HUDEP-2 (cell line): ENCODE measurements at regions not wholly inside any gene's neighbourhood (a gene's known extent, or its start where the extent isn't known, plus 50 kb on each side); places are given as distances from the start of the nearest gene placed in this dataset.
A peak's percentile ranks its signal among the peaks of the same experiment; 100 is the strongest.
"Not testable (repeated sequence)": the region's sequence is repeated elsewhere in the genome, so short reads cannot be mapped to it uniquely, and the experiment has no call there.

ENCODE experiments used
- DNase-seq, 76 experiments: peaks; one replicate each; lab custom pipeline; 2025; ENCODE audit not compliant: unreplicated experiment in 76 of 76; lab: John Stamatoyannopoulos, UW

DNA sequence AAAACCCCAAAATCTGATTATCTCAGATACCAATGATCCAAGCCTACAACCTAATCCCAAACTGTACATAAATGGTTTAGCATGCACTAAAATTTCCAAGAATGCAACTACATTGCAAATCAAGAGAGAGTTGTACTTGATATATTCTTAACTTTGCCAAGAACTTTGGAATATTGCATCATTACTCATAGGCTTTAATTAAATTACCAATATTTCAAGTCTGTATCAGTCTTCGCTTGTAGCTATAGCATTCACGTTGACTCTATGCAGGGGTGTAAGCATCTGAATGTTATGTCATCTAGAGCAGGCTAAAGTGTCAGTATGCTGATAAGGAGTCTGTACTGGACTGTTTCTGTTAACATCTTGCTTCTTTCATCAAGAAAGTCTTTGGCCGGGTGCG lies 56.3 kb downstream of the FOXI3 start:
- DNase-seq, result no peak

DNA sequence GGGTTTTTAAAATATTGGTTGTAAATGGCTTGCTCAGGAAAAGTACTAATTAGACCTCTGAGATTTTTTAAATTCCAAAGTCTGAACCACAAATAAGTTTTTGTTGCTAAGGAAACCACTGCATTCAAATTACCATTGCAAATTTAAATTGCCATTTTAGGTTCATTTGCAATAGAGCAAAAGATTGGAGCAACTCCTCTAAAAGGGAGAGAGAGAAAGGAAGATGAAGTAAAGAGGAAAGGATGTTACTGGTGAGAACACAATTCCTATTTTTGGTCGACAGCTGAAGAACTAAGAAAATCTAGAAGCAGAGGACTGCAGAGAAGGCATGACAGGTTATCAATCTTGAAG lies 74.9 kb downstream of the FOXI3 start:
- no peak for DNase-seq

DNA sequence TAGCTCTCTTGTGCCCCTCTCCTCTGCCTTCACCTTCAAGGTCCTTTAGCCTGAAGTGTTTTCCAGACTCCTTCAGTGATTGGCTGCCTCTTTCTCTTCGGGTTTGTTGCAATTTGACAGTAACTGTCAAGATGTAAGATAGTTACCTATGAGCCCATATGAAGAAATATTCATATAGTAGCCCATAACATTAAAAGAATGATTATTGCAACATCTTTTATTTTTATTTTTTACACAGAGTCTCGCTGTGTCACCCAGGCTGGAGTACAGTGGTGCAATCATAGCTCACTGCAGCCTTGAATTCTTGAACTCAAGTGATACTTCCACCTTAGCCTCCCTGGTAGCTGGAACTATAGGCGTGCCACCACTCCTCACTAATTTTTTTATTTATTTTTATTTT lies 80.5 kb downstream of the FOXI3 start:
- no peak for DNase-seq

DNA sequence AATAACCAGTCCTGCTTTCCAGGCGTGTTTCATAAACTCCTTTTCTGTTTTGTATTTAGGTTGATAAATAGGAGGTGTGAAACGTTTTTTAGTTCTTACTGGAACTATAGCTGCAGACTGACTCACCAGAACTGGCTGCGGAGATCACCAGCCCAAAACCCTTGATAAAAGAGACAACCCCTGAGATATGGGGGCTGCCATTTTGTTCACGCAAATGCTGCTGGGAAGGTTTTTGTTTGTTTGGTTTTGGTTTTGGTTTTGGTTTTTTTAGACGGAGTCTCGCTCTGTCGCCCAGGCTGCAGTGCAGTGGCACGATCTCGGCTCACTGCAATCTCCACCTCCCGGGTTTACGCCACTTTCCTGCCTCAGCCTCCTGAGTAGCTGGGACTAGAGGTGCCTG lies 87.1 kb downstream of the FOXI3 start:
- DNase-seq, result not testable (repeated sequence)

DNA sequence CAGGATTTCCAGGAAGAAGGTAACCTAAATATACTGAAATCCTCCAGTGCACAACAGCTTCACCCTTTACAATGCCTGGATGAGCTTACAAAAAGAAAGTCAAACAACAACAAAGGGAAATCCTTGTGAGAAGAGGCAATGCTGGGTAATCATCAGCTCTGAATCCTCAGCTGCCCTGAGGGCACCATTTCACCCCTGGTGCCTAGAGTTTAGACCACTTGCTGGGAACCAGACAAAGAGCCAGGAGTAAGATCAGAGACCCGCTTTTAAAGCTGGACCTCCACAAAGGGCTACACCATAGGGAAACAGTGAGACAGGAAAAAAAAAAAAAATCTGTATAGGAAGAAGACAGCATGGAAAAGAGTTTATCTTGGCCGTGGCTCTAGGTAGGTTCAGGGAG lies 97.0 kb downstream of the FOXI3 start:
- DNase-seq, result no peak

DNA sequence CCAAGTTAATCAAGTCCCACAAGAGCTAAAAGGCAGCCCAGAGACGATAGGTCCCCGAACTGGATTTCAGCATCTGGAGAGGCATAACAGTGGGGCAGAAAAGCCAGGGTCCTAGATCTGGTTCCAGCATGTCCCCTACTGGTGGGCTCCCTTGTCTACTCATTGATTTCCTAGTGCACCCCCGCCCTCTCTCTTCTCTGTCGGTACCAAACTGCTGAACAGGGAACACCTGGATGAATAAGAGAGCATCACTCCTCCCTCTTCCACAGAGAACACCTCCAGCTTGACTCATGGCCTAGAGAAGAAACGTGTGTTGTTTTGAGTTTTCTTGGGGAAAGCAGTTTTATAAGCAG lies 101.3 kb downstream of the FOXI3 start:
- DNase-seq, result no peak

DNA sequence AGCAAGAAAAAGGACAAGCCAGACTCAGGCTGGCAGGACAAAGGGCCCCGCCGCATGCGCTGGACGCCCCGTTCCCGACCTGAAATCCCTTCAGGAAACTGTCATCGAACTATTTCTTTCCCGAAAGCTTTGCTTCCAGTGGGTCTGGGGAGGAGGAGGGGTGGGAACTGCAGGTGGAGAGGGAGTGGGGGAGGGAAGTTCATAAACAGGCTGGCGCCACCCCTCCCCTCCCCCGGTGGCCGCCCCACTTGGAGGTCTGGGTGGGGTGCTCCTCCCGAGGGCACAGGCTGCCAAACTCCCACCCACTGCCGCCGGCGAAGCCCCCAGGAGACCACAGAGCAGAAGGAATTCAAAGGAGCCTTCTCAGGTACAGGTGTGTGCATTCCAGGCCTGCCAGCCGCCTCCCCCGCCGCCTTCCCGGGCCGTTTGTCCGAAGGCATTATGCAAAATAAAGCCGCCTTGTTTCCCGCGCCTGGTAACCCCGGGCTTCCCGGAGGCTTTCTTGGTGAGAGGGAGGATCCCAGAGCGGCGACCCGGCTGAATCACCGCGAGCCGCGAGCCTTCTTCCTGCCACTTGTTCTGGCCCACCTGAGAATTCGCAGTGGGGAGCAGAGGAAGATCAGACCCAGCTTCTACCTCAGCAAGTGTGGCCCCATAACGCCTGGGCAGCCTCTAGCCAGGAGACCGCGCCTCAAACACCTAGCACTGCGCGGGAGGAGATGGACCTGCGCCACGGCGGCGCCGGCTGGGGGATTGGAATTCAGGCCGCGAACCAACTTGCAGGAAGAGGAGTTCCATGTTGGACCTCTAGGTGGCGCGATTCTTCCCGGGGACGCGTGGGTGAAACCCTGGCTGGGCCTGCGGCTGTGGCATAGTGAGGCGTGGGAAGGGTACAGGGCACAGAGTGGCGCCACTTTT lies 101.9 kb downstream of the FOXI3 start:
- DNase-seq, result peak in 49 of 76 experiments; percentile 2 to 63 (median 26)

DNA sequence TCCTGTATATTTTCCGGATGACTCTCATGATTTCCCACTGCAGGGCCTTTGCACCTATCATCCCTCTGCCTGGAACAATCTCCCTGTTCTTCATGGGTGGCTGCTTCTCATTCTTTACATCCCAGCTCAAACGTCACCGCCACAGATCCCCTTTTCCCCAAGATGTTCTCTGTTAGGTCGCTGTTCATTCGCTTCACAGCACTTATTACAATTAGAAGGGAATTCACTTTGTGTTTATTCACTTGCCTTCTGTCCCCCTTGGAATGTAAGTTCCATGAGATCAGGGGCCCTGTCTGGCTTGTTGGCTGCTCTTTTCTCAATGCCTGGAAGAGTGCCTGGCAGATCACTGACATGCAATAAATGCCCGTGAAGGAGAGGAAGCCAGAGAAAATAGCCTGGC lies 106.7 kb downstream of the FOXI3 start:
- no peak for DNase-seq

DNA sequence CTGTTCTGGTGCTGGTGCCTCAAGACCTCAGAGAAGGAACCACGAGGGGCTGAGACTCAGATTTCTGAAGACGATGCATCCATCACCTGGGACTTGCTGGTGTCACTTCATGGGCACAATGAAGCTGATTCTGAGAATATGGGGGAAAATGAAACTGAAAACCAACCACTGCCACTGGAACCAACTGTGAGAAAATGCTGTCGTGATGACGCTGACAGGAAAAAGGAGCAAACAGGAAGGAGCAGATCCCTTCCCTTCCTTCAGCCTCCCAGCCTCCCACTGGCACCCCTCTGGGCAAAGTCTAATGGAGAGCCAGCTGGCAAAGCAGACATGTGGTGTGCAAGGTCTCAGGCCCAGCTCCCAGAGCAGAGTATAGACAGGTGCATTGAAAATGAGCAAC lies 109.7 kb downstream of the FOXI3 start:
- DNase-seq, result no peak

DNA sequence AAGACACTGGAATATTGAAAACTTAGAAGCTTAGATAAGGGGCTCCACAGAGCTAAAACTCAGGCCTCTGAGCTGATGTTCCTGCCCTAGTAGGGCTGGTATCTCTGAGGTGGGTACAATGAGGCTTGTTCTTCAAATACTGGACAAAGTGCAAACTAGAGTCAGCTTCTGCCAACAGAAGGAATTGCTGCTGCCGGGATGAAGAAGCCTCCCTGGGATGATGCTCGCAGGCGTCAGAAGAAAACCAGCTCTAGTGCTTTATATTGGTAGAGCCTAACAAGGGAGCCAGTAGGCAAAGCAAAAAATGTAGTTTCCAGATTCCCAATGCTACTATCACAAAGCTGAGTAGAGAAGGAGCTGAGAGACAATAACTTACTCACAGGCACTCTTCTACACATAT lies 118.1 kb downstream of the FOXI3 start:
- no peak for DNase-seq

DNA sequence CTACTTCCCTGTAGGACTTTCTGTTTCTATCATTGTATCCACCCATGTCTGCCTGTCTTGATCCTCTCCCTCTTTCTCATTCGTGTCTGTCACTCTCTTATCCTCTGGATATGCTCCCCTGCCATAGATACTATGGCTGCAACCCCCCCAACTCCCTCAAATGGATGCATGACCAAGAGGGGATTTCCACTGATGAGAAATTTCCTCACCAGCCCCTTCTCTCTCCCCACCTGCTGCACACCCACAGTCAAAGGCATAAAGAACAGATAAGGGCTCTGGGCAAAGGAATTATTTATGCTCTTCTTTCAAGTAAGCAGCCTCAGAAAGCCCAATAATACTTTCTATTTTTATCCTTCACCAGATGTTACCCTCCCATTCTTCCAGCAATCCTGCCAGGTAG lies 121.3 kb downstream of the FOXI3 start:
- no peak for DNase-seq

DNA sequence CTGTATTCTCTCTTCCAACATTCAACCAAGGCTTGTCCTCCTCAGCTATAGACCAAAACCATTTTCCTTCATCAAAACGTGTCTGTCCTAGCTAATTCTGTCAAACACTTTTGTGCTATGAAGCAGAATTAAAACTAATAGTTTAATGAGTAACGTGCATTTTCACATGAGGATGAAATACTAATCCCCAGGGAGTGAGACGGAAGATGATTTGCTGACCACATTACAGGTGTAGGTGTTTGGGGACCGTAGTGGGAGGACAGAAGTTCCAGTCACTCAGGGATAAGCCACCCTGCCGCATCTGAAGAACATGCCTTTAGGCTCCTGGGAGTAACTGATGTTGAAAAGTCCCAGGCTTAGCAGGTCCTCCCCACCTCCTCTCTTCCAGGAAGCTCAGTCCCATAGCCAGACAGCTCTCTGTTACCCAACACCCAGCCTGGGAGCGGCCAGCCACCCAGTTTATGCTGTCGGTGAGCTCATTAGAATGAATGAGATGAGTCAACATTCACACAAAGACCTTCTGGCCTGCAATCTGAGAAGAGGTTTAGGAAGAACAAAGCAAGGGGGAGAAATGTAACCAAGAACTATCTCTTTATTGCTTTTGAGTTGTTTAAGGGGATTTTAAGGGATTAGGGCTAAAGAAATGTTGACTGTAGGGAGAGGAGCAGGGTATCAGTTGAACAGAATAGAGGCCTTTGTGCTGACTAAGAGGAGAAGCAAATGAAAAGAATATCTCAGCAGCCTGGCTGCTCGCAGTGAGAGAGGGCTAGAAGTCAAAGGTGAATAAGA lies 122.5 kb downstream of the FOXI3 start:
- no peak for DNase-seq

DNA sequence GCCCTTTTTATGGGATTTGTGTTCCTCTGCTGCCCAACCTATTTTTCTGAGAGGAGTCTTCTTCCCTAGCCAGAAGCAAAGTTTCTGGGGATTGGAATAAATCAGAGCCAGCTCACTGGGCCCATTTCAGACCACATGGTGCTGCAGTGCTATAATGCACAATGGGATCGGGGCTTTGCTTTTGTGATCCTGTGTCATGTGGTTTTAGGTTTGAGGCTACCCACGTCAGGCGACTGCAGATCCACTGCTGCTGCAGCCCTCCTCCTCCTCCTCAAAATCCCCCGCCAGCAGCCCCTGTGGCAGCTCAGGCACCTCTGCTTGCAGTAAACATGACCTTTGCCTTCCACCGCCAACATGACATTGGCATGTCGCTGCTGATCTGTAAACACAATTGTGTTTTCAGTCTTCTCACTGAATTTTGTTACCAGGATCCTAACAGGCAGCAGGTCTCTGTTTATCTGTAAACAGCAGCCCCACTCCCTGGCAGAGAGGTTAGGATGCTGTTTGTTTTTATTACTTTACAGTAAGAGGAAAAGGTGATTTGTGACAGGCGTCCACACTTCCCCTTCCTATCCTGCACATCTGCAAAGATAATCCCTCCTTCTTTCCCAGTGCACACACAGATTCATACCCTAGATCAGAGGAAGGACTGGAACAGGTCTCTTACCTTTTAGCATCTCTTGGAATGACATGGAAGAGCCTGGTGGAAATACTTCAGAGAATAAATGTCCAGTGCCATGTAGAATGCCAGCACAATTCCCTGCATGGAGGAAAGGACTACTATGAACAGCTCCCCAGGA lies 130.8 kb downstream of the FOXI3 start:
- DNase-seq, result no peak

DNA sequence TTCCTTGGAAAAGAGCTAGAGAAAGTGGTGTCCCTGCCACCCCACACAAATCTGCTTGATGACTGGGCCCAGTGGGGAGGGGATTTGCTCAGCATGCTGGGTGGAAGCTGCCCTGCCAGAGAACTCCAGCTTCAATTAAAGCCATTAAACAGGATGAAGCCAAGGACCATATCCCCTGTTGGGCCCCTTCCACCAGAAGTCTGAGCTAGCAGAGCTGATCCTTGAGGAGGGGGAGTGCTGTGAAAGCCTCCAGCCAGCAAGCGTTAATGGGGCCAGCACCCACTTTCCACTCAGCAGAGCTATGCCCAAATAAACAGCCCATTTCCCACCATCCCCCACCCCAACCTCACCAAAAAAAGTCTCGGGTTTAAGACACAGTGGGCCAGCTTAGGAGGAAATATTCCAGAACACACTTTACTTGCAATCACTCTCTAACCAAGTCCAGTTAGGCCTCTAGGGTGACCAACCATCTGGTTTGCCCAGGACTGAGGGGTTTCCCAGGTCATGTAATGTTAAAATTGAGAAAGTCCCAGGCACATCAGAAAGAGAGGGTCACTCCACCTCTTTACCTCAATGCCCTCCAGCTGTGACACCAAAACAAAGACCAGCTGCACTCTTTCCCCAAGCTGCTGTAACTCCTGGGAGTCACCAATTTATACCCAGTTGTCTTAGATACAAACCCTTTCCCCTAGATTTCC lies 132.3 kb downstream of the FOXI3 start:
- no peak for DNase-seq

DNA sequence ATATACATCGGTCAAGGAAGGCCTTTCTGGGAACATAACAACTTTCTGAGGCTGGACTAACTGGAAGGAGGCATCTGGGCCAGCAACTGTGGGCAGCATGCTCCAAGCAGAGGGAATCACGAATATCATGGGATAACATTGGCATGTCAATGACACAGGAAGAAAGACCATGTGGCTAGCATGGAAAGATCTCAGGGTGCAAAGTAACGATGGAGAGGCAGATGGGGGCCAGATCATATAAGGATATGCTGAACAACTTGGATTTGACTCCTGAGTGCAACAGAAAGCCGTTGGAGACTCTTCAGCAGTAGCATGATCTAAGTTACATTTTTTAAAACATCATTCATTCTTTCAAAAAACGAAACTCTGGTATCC lies 133.6 kb downstream of the FOXI3 start:
- DNase-seq, result no peak

DNA sequence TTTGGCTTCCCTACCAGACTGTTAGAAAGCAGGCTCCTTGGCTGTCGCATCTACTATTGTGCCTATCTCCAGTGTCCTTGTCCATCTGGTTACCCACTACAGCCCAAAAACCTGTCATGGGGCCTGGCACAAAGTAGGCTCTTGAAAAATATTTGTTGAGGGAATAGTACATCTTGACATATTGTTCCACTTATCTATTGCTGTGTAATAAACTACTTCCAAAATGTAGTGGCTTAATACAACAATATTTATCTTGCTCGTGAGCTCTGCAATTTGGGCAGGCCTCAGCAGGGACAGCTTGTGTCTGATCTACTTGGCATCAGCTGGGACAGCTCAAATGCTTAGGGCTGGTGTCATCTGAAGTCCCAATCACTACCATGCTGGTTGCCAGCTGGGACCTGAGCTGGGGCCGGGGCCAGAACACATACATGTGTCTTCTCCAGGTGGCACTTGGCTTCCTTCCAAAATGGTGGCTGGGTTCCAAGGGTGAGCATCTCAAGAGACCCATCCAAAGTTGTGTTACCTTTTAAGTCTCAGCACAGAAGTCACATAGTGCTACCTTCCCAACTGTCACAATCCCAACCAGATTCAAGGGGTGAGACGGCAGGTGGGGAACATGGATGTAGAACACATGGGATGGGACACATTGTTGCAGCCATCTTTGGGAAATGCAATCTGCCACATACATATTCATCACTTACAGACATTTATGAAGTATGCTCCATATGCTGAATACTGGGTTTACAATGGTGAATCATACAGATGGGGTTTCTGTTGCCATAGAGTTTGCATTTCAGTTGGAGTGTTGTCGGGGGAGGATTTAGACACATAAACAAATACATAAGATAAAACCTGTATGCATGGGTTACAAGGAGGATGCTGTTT lies 134.2 kb downstream of the FOXI3 start:
- no peak for DNase-seq

DNA sequence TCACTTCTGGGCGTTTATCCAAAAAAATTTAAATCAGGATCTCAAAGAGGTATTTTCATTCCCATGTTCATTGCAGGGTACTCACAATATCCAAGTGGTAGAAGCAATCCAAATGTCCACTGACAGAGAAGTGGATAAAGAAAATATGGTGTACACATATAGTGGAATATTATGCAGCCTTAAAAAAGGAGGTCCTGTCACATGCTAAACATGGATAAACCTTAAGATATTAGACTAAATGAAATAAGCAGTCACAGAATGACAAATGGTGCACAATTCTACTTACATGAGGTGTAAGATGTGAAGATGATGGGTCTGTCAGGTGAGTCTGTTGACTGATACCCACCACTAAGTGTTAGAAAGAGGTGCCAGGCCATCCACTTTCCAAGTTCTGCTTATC lies 140.6 kb downstream of the THNSL2 start:
- DNase-seq, result no peak

DNA sequence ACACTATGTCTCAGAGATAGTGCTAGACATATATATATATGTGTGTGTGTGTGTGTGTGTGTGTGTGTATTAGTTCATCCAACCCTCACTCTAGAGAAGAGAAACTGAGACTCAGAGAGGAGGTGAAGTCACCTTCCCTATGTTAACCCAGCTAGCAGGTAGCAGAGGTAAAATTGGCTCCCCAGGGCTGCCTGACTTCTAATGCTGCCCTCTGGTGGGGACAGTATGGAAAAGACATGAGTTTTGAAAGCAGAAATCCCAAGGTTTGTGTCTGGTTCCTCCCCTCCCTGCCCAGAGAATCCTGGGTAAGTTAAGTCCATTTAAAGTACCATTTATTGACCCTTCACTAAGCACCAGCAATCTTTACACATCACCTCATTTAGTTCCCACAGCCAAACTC lies 137.7 kb downstream of the THNSL2 start:
- peak in 28 of 76 experiments; percentile 1 to 53 (median 10) for DNase-seq

DNA sequence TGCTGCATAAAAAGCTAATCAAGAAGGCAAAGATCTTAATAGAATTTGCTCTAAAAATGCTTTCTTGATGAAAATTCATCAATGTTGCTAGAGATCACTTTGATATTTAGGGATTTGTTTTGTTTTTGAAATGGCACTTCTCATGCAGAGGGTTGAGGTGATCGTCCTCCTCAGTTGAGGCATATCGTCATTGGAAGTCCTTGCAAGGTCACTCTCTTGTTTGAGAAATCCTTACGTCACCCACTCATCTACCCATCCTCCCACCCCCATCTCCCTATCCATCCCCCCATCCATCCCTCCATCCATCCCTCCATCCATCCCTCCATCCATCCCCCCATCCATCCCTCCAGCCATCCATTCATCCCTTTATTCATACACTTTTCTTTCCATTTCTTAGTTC lies 133.7 kb downstream of the THNSL2 start:
- DNase-seq, result no peak

DNA sequence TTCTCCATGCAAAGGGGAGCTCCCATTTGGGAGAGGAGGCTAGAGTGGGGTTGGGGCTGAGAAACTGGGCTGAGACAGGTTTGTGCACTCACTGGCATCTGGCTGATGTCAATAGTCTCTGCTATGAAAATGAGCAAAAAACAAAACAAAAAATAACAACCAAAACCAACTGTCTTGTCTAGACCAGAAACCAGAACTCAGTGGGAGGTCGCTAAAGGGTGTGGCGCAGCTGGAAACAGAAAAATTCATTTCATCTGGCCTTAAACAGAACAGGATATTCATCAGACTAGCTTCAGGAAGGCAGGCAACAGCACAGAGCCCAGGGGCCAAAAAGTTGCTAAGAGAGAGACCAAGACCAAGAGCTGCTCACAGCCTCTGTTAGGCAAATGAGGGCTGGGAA lies 126.1 kb downstream of the THNSL2 start:
- DNase-seq, result no peak
